Naive thymus-derived CD8-positive, alpha-beta T cell (primary cell): ENCODE measurements at regions not wholly inside any gene's neighbourhood (a gene's known extent, or its start where the extent isn't known, plus 50 kb on each side); places are given as distances from the start of the nearest gene placed in this dataset.
"Not testable (repeated sequence)": the region's sequence is repeated elsewhere in the genome, so short reads cannot be mapped to it uniquely, and the experiment has no call there.

ENCODE experiments used
- ATAC-seq, 2 donors: fragments of 150-1000 bp; cut with Tn5 transposase in 1 of 2; sonication (Bioruptor Pico), chemical (Tn5 transposase) in 1 of 2; 1 replicate in 1 of 2; 2 replicates in 1 of 2; pipeline ENCODE4 v1.10.0; 2021; ENCODE audit warnings: mild to moderate bottlenecking in 2 of 2, moderate library complexity in 2 of 2
- POLR2A ChIA-PET: fragments of 350-600 bp; sonication (Branson Sonifier 250); formaldehyde crosslinking; loops from one replicate; lab custom pipeline; 2021; ENCODE audit warnings: antibody characterized with exemption; lab: Charles Lee
- DNase-seq, 10 donors: peaks; one replicate each; pipeline versions ENCODE4 v3.0.0 to v3.0.0-alpha.2; 2020 to 2022
- H3K27ac Mint-ChIP-seq, 10 donors: one replicate each; pipeline ENCODE4 v1.8.0; 2020 to 2022; ENCODE audit warnings: mild to moderate bottlenecking in 10 of 10, mixed read lengths in 10 of 10, moderate library complexity in 4 of 10, inconsistent platforms in 1 of 10
- H3K27me3 Mint-ChIP-seq, 5 donors: one replicate each; pipeline ENCODE4 v1.8.0; 2021 to 2022; ENCODE audit warnings: mixed read lengths in 5 of 5
- H3K36me3 Mint-ChIP-seq, 3 donors: one replicate each; pipeline ENCODE4 v1.8.0; 2020 to 2022; ENCODE audit warnings: mixed read lengths in 3 of 3, mild to moderate bottlenecking in 2 of 3, inconsistent platforms in 1 of 3
- H3K4me1 Mint-ChIP-seq, 4 donors: one replicate each; pipeline ENCODE4 v1.8.0; 2021 to 2022; ENCODE audit warnings: mixed read lengths in 4 of 4
- H3K4me3 Mint-ChIP-seq, 10 donors: one replicate each; pipeline ENCODE4 v1.8.0; 2020 to 2022; ENCODE audit warnings: mild to moderate bottlenecking in 10 of 10, mixed read lengths in 10 of 10, moderate library complexity in 6 of 10, inconsistent platforms in 1 of 10
- H3K9me3 Mint-ChIP-seq, 9 donors: one replicate each; pipeline ENCODE4 v1.8.0; 2020 to 2022; ENCODE audit warnings: mixed read lengths in 9 of 9, mild to moderate bottlenecking in 3 of 9, inconsistent platforms in 1 of 9, moderate library complexity in 1 of 9

GRCh38 chr5:17373814-17374556 is 124.0 kb upstream of the TAF11L2 start:
- H3K27ac Mint-ChIP-seq, result no peak overlapping the region
- DNase-seq (no peak), ATAC-seq (no peak)
- no peaks in the 10 kb centered on the region for H3K27me3 Mint-ChIP-seq
- H3K4me1 Mint-ChIP-seq, result no peaks in the 10 kb centered on the region
- POLR2A ChIA-PET, result no interaction called here
- no peaks in the 10 kb centered on the region for H3K36me3 Mint-ChIP-seq
- no peak overlapping the region for H3K4me3 Mint-ChIP-seq
- H3K9me3 Mint-ChIP-seq, result peaks cover 0 to 18% (median 8%) of the 10 kb centered on the region in 9 donors

- Mint-ChIP-seq H3K4me1 (no peaks in the 10 kb centered on the region), H3K27ac (no peak overlapping the region), H3K27me3 (no peaks in the 10 kb centered on the region), H3K36me3 (no peaks in the 10 kb centered on the region), H3K4me3 (no peak overlapping the region), H3K9me3 (peaks cover 0 to 18% (median 8%) of the 10 kb centered on the region in 9 donors)
- no peak for ATAC-seq
- DNase-seq, result no peak
- POLR2A ChIA-PET, result no interaction called here
Observed at GRCh38 chr5:17374973-17375742, 122.9 kb upstream of the TAF11L2 start.

GRCh38 chr5:17375886-17376285 is 122.1 kb upstream of the TAF11L2 start:
- H3K4me1 Mint-ChIP-seq, H3K4me3 Mint-ChIP-seq, H3K36me3 Mint-ChIP-seq, ATAC-seq, POLR2A ChIA-PET, DNase-seq, H3K27ac Mint-ChIP-seq, H3K27me3 Mint-ChIP-seq: not testable (repeated sequence)
- H3K9me3 Mint-ChIP-seq, result peaks cover 0 to 18% (median 7%) of the 10 kb centered on the region in 9 donors

- Mint-ChIP-seq H3K4me3 (no peak overlapping the region), H3K4me1 (peaks cover 0 to 2% (median 0%) of the 10 kb centered on the region in 4 donors), H3K27me3 (no peaks in the 10 kb centered on the region), H3K36me3 (no peaks in the 10 kb centered on the region), H3K27ac (no peak overlapping the region), H3K9me3 (peaks cover 0 to 13% (median 6%) of the 10 kb centered on the region in 9 donors)
- no peak for DNase-seq
- POLR2A ChIA-PET, result no interaction called here
- ATAC-seq, result no peak
Observed at GRCh38 chr5:17378346-17378997, 119.6 kb upstream of the TAF11L2 start.

- H3K9me3 Mint-ChIP-seq, result peaks cover 0 to 10% (median 6%) of the 10 kb centered on the region in 9 donors
- no peak overlapping the region for H3K27ac Mint-ChIP-seq
- DNase-seq, result no peak
- POLR2A ChIA-PET, result no interaction called here
- ATAC-seq, result no peak
- H3K4me3 Mint-ChIP-seq, result no peak overlapping the region
- H3K4me1 Mint-ChIP-seq, result peaks cover 0 to 2% (median 0%) of the 10 kb centered on the region in 4 donors
- no peaks in the 10 kb centered on the region for H3K27me3 Mint-ChIP-seq
- H3K36me3 Mint-ChIP-seq, result no peaks in the 10 kb centered on the region
Observed at GRCh38 chr5:17379100-17379951, 118.7 kb upstream of the TAF11L2 start.

GRCh38 chr5:17381932-17382331 is 116.1 kb upstream of the TAF11L2 start:
- H3K9me3 Mint-ChIP-seq, result peaks cover 0 to 10% (median 3%) of the 10 kb centered on the region in 9 donors
- H3K4me3 Mint-ChIP-seq, result no peak overlapping the region
- H3K36me3 Mint-ChIP-seq, result no peaks in the 10 kb centered on the region
- H3K27me3 Mint-ChIP-seq, result no peaks in the 10 kb centered on the region
- ATAC-seq, result no peak
- no peak overlapping the region for H3K27ac Mint-ChIP-seq
- no peak for DNase-seq
- POLR2A ChIA-PET, result no interaction called here
- peaks cover 0 to 2% (median 0%) of the 10 kb centered on the region in 4 donors for H3K4me1 Mint-ChIP-seq

GRCh38 chr5:17383526-17383925 is 114.5 kb upstream of the TAF11L2 start:
- Mint-ChIP-seq H3K4me1 (peaks cover 0 to 2% (median 0%) of the 10 kb centered on the region in 4 donors), H3K9me3 (peaks cover 0 to 10% (median 4%) of the 10 kb centered on the region in 9 donors), H3K27ac (no peak overlapping the region), H3K27me3 (peaks cover 0 to 3% (median 0%) of the 10 kb centered on the region in 5 donors), H3K4me3 (no peak overlapping the region), H3K36me3 (no peaks in the 10 kb centered on the region)
- POLR2A ChIA-PET, result no interaction called here
- ATAC-seq (no peak), DNase-seq (no peak)

- Mint-ChIP-seq H3K9me3 (peaks cover 0 to 10% (median 4%) of the 10 kb centered on the region in 9 donors), H3K36me3 (no peaks in the 10 kb centered on the region), H3K27me3 (peaks cover 0 to 3% (median 0%) of the 10 kb centered on the region in 5 donors), H3K4me1 (peaks cover 0 to 2% (median 0%) of the 10 kb centered on the region in 4 donors), H3K4me3 (no peak overlapping the region), H3K27ac (no peak overlapping the region)
- POLR2A ChIA-PET, result no interaction called here
- DNase-seq (no peak), ATAC-seq (no peak)
Observed at GRCh38 chr5:17384181-17384580, 113.8 kb upstream of the TAF11L2 start.

- no peak overlapping the region for H3K27ac Mint-ChIP-seq
Observed at GRCh38 chr5:17388717-17389116, 109.3 kb upstream of the TAF11L2 start.

GRCh38 chr5:17394086-17394485 is 103.9 kb upstream of the TAF11L2 start:
- DNase-seq, result no peak
- no peak for ATAC-seq
- H3K4me1 Mint-ChIP-seq, result peaks cover 0 to 10% (median 0%) of the 10 kb centered on the region in 4 donors
- peaks cover 0 to 2% (median 0%) of the 10 kb centered on the region in 5 donors for H3K27me3 Mint-ChIP-seq
- POLR2A ChIA-PET, result no interaction called here
- H3K36me3 Mint-ChIP-seq, result no peaks in the 10 kb centered on the region
- H3K27ac Mint-ChIP-seq, result no peak overlapping the region
- peaks cover 0 to 25% (median 6%) of the 10 kb centered on the region in 9 donors for H3K9me3 Mint-ChIP-seq
- H3K4me3 Mint-ChIP-seq, result no peak overlapping the region

More at GRCh38 chr5:17388717-17389116, 109.3 kb upstream of the TAF11L2 start:
- H3K4me1 Mint-ChIP-seq, result no peaks in the 10 kb centered on the region
- ATAC-seq, result no peak
- no peaks in the 10 kb centered on the region for H3K36me3 Mint-ChIP-seq
- POLR2A ChIA-PET, result no interaction called here
- peaks cover 0 to 14% (median 3%) of the 10 kb centered on the region in 9 donors for H3K9me3 Mint-ChIP-seq
- H3K27me3 Mint-ChIP-seq, result peaks cover 0 to 3% (median 0%) of the 10 kb centered on the region in 5 donors
- DNase-seq, result no peak
- no peak overlapping the region for H3K4me3 Mint-ChIP-seq

GRCh38 chr5:17395106-17395880 is 102.7 kb upstream of the TAF11L2 start:
- Mint-ChIP-seq H3K9me3 (peaks cover 0 to 25% (median 6%) of the 10 kb centered on the region in 9 donors), H3K4me1 (peaks cover 0 to 16% (median 0%) of the 10 kb centered on the region in 4 donors), H3K27ac (no peak overlapping the region), H3K4me3 (no peak overlapping the region), H3K36me3 (no peaks in the 10 kb centered on the region), H3K27me3 (peaks cover 0 to 2% (median 0%) of the 10 kb centered on the region in 5 donors)
- POLR2A ChIA-PET, result no interaction called here
- DNase-seq, result no peak
- ATAC-seq, result no peak
